ENCODE measurements at regions not wholly inside any gene's neighbourhood (a gene's known extent, or its start where the extent isn't known, plus 50 kb on each side); places are given as distances from the start of the nearest gene placed in this dataset.

DNA sequence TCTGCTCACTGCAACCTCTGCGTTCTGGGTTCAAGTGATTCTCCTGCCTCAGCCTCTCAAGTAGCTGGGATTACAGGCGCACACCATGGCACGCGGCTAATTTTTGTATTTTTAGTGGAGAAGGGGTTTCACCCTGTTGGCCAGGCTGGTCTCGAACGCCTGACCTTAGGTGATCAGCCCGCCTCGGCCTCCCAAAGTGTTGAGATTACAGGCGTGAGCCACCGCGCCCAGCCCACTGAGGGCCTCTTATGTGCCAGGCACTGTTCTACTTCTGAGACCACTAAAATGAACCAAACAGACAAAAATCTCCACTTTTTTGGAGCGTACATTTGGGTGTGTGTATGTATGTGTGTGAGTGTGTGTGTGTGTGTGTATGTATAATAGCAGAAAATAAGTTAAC lies 117.2 kb upstream of the H2AZ1 start:
- H3K27ac ChIP-seq (ENCODE audit: low read length): no peak overlapping the region
- 0 out of 2 replicates have a peak, but pooled peaks cover 2% of the 10 kb centered on the region for H3K27me3 ChIP-seq (ENCODE audit: low read length)

DNA sequence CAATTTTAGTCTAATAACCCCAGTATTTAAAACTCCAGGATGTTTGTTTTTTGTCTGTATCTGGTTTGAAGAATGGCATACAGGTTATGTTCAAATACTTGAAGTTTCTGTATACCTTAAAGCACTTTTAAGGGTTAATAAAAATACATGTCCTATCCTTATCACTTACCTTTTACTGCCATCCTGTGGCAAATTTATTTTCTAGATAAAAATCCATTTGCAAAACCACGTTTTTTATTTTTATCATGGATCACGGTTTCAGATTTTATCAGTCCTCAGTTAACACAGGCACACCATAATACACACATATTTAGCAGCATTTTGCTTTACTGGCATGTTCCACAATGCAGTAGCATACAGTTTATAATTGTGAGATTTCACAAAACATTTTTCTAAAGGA lies 113.3 kb upstream of the H2AZ1 start:
- Histone ChIP-seq H3K9me3 (ENCODE audit: low read length) (no peaks in the 10 kb centered on the region), H4K20me1 (ENCODE audit: insufficient read depth, low read depth, low read length) (no peaks in the 10 kb centered on the region; the same call in 1 of the 2 replicates), H3K4me1 (ENCODE audit: low read length) (peaks cover 16% of the 10 kb centered on the region), H2AFZ (ENCODE audit: low read length) (no peak overlapping the region), H3K36me3 (ENCODE audit: insufficient read depth, low read length) (no peaks in the 10 kb centered on the region), H3K27ac (ENCODE audit: low read length) (no peak overlapping the region), H3K9ac (ENCODE audit: low read length) (no peak overlapping the region), H3K4me2 (ENCODE audit: low read depth, low read length, poor library complexity, severe bottlenecking) (no peak overlapping the region), H3K4me3 (ENCODE audit: low read length) (no peak overlapping the region), H3K9me2 (replicated peaks; ENCODE audit: insufficient read depth, low read length) (no peaks in the 10 kb centered on the region), H3K27me3 (ENCODE audit: low read length) (0 out of 2 replicates have a peak, but pooled peaks cover 2% of the 10 kb centered on the region), H3K79me2 (ENCODE audit: low read length) (no peaks in the 10 kb centered on the region)
- peak; percentile 45 for DNase-seq

More for the DNA sequence above, 117.2 kb upstream of the H2AZ1 start:
- H3K9ac ChIP-seq (ENCODE audit: low read length): no peak overlapping the region
- H3K4me3 ChIP-seq (ENCODE audit: low read length): no peak overlapping the region
- DNase-seq: no peak
- H3K9me3 ChIP-seq (ENCODE audit: low read length): no peaks in the 10 kb centered on the region
- no peaks in the 10 kb centered on the region for H3K79me2 ChIP-seq (ENCODE audit: low read length)
- no peaks in the 10 kb centered on the region for H3K9me2 ChIP-seq (replicated peaks; ENCODE audit: insufficient read depth, low read length)
- H3K4me1 ChIP-seq (ENCODE audit: low read length): no peaks in the 10 kb centered on the region
- no peak overlapping the region for H3K4me2 ChIP-seq (ENCODE audit: low read depth, low read length, poor library complexity, severe bottlenecking)
- H4K20me1 ChIP-seq (ENCODE audit: insufficient read depth, low read depth, low read length): no peaks in the 10 kb centered on the region; the same call in 1 of the 2 replicates
- H2AFZ ChIP-seq (ENCODE audit: low read length): no peak overlapping the region
- H3K36me3 ChIP-seq (ENCODE audit: insufficient read depth, low read length): no peaks in the 10 kb centered on the region

DNA sequence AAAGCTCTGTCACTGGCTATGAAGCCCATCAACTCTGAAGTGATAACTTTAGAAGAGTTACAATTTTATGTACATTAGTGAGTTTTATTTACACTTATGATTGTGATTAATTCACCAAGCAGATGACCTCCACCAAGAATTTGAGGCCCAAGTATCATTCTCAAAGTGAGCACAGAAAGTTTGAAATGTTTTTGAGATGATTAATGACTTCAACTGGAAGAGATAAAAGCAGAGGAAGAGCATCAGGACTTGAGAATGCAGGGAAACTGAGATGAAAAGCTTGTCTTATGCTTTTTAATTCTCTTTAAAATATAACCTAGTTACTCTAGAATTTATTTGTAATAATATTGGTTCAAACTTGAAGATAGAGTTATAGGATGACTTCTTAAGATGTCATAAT lies 112.8 kb upstream of the H2AZ1 start:
- H4K20me1 ChIP-seq (ENCODE audit: insufficient read depth, low read depth, low read length): no peaks in the 10 kb centered on the region; the same call in 1 of the 2 replicates
- H3K27ac ChIP-seq (ENCODE audit: low read length): no peak overlapping the region
- H3K4me3 ChIP-seq (ENCODE audit: low read length): no peak overlapping the region
- DNase-seq: no peak
- no peak overlapping the region for H3K9ac ChIP-seq (ENCODE audit: low read length)
- no peak overlapping the region for H2AFZ ChIP-seq (ENCODE audit: low read length)
- H3K79me2 ChIP-seq (ENCODE audit: low read length): no peaks in the 10 kb centered on the region
- no peaks in the 10 kb centered on the region for H3K9me2 ChIP-seq (replicated peaks; ENCODE audit: insufficient read depth, low read length)
- H3K4me1 ChIP-seq (ENCODE audit: low read length): peaks cover 16% of the 10 kb centered on the region
- H3K9me3 ChIP-seq (ENCODE audit: low read length): no peaks in the 10 kb centered on the region
- H3K36me3 ChIP-seq (ENCODE audit: insufficient read depth, low read length): no peaks in the 10 kb centered on the region
- 0 out of 2 replicates have a peak, but pooled peaks cover 2% of the 10 kb centered on the region for H3K27me3 ChIP-seq (ENCODE audit: low read length)
- H3K4me2 ChIP-seq (ENCODE audit: low read depth, low read length, poor library complexity, severe bottlenecking): no peak overlapping the region

DNA sequence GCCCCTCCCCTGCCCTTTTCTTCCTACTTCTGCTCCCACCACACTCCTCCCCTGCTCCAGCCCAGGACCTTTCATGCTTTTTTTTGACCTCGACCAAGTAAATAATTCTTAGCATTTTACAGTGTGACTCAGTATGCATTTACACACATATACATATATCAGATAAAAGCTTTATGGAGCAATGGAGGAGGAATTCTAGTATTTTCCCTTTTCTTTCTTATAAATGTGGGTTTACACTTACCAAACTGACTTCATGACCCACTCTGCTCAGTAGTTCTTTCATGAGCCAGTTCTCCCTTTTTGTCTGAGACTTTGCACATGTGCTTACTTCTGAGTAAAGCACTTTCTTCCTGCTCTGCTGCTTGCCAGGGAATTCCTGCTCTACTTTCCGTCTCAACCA lies 111.8 kb upstream of the H2AZ1 start:
- no peak overlapping the region for H3K9ac ChIP-seq (ENCODE audit: low read length)
- H4K20me1 ChIP-seq (ENCODE audit: insufficient read depth, low read depth, low read length): no peaks in the 10 kb centered on the region; the same call in 1 of the 2 replicates
- no peaks in the 10 kb centered on the region for H3K36me3 ChIP-seq (ENCODE audit: insufficient read depth, low read length)
- H2AFZ ChIP-seq (ENCODE audit: low read length): no peak overlapping the region
- no peaks in the 10 kb centered on the region for H3K9me2 ChIP-seq (replicated peaks; ENCODE audit: insufficient read depth, low read length)
- 0 out of 2 replicates have a peak, but pooled peaks cover 2% of the 10 kb centered on the region for H3K27me3 ChIP-seq (ENCODE audit: low read length)
- H3K4me1 ChIP-seq (ENCODE audit: low read length): peaks cover 16% of the 10 kb centered on the region
- H3K4me3 ChIP-seq (ENCODE audit: low read length): no peak overlapping the region
- no peak for DNase-seq
- no peaks in the 10 kb centered on the region for H3K79me2 ChIP-seq (ENCODE audit: low read length)
- H3K27ac ChIP-seq (ENCODE audit: low read length): no peak overlapping the region
- H3K9me3 ChIP-seq (ENCODE audit: low read length): no peaks in the 10 kb centered on the region
- no peak overlapping the region for H3K4me2 ChIP-seq (ENCODE audit: low read depth, low read length, poor library complexity, severe bottlenecking)

DNA sequence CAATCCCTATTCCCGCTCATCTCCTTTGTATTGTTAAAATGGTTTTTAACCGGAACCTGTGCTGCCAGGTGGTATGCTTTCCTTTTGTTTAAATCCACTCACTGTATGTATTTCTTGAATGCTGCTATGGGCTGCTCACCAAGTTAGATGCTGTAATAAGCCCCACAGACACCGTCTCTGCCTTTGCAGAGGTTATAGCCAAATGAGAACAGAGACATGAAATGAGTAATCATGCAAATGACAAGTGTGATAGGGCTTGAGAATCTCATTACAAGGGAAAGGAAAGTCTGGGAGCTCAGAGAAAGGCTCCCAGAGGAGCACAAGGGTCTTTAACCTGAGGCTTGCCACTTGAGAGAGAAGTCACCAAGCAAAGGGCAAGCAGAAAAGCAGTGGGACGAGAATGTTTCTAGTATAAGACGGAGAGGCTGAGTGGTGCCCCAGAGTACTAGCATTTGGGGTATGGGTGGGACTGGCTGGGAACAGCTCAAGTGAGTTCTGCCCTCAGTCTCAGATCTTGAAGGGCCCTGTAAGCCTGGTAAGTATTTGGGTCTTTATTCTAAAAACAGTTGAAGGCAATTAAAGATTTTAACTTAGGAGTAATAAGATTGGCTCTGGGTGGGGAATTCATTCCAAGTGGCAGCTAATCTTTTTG lies 110.8 kb upstream of the H2AZ1 start:
- Histone ChIP-seq H2AFZ (ENCODE audit: low read length) (no peak overlapping the region), H3K27me3 (ENCODE audit: low read length) (no peaks in the 10 kb centered on the region), H3K79me2 (ENCODE audit: low read length) (no peaks in the 10 kb centered on the region), H3K9me3 (ENCODE audit: low read length) (no peaks in the 10 kb centered on the region), H3K4me2 (ENCODE audit: low read depth, low read length, poor library complexity, severe bottlenecking) (peak overlapping the region; percentile 9), H3K27ac (ENCODE audit: low read length) (no peak overlapping the region), H3K9me2 (replicated peaks; ENCODE audit: insufficient read depth, low read length) (no peaks in the 10 kb centered on the region), H3K36me3 (ENCODE audit: insufficient read depth, low read length) (no peaks in the 10 kb centered on the region), H3K4me1 (ENCODE audit: low read length) (peaks cover 16% of the 10 kb centered on the region), H3K9ac (ENCODE audit: low read length) (no peak overlapping the region), H3K4me3 (ENCODE audit: low read length) (no peak overlapping the region), H4K20me1 (ENCODE audit: insufficient read depth, low read depth, low read length) (no peaks in the 10 kb centered on the region)
- DNase-seq: peak; percentile 42

DNA sequence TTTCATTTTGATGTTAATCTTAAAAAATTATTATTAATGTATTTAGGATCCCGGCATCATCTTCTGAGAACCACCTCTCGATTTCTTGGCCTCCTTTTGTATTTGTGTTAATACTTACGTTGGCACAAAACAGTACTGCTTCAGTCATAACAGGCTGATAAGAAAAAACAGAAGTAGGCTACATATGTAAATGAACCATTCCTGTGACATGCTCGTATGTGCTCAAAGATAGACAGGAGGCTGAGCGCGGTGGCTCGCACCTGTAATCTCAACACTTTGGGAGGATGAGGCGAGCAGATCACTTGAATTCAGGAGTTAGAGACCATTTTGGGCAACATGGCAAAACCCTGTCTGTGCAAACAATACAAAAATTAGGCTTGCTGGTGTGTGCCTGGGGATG lies 109.4 kb upstream of the H2AZ1 start:
- no peak overlapping the region for H3K9ac ChIP-seq (ENCODE audit: low read length)
- no peaks in the 10 kb centered on the region for H4K20me1 ChIP-seq (ENCODE audit: insufficient read depth, low read depth, low read length)
- H3K36me3 ChIP-seq (ENCODE audit: insufficient read depth, low read length): no peaks in the 10 kb centered on the region
- H3K4me2 ChIP-seq (ENCODE audit: low read depth, low read length, poor library complexity, severe bottlenecking): no peak overlapping the region
- H3K9me2 ChIP-seq (replicated peaks; ENCODE audit: insufficient read depth, low read length): no peaks in the 10 kb centered on the region
- H3K9me3 ChIP-seq (ENCODE audit: low read length): no peaks in the 10 kb centered on the region
- H3K27me3 ChIP-seq (ENCODE audit: low read length): no peaks in the 10 kb centered on the region
- peak; percentile 54 for DNase-seq
- H3K4me1 ChIP-seq (ENCODE audit: low read length): peaks cover 16% of the 10 kb centered on the region
- no peak overlapping the region for H3K27ac ChIP-seq (ENCODE audit: low read length)
- no peak overlapping the region for H2AFZ ChIP-seq (ENCODE audit: low read length)
- no peak overlapping the region for H3K4me3 ChIP-seq (ENCODE audit: low read length)
- no peaks in the 10 kb centered on the region for H3K79me2 ChIP-seq (ENCODE audit: low read length)

DNA sequence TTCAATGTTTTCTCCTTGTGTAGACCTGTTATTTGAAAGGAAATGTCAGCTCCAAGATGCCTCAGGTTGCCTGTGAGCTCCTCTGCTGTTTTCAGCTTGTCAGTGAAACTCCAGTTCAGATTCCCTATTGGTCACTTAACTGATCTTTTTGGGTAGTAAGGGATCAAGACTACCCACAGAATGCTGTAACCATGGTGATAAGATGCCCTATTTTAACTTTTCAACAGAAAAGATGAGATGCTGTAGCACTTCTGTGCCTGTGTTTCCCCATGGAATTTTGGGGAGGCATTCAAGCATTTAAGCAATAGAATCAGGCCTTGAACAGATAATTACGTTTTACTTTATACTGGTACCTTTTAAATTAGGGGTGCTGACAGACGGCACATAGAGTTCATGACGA lies 106.6 kb upstream of the H2AZ1 start:
- H3K4me2 ChIP-seq (ENCODE audit: low read depth, low read length, poor library complexity, severe bottlenecking): no peak overlapping the region
- no peaks in the 10 kb centered on the region for H3K27me3 ChIP-seq (ENCODE audit: low read length)
- H3K9ac ChIP-seq (ENCODE audit: low read length): no peak overlapping the region
- no peak overlapping the region for H3K27ac ChIP-seq (ENCODE audit: low read length)
- no peaks in the 10 kb centered on the region for H3K36me3 ChIP-seq (ENCODE audit: insufficient read depth, low read length)
- no peak overlapping the region for H3K4me3 ChIP-seq (ENCODE audit: low read length)
- H3K79me2 ChIP-seq (ENCODE audit: low read length): no peaks in the 10 kb centered on the region
- no peaks in the 10 kb centered on the region for H3K9me3 ChIP-seq (ENCODE audit: low read length)
- H2AFZ ChIP-seq (ENCODE audit: low read length): no peak overlapping the region
- H3K4me1 ChIP-seq (ENCODE audit: low read length): peaks cover 16% of the 10 kb centered on the region
- DNase-seq: no peak
- H4K20me1 ChIP-seq (ENCODE audit: insufficient read depth, low read depth, low read length): no peaks in the 10 kb centered on the region
- no peaks in the 10 kb centered on the region for H3K9me2 ChIP-seq (replicated peaks; ENCODE audit: insufficient read depth, low read length)

DNA sequence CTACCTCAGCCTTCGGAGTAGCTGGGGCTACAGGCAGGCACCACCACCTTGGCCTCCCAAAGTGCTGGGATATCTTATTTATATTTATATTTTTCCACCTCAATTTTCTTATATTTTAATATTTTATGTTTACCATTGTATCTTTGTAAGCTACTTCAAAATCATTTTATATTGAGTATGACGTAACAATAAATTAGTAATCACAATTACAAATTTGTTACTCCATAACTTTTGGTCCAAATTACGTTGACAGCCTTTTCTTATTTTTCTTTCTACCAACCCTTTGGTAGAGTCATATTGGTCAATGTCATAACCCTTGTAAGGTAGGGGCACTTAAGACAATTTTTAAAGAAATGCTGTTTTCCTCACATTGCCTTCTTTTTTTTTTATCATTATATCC lies 104.0 kb upstream of the H2AZ1 start:
- Histone ChIP-seq H3K27ac (ENCODE audit: low read length) (no peak overlapping the region), H4K20me1 (ENCODE audit: insufficient read depth, low read depth, low read length) (no peaks in the 10 kb centered on the region), H3K9me2 (replicated peaks; ENCODE audit: insufficient read depth, low read length) (no peaks in the 10 kb centered on the region), H3K9me3 (ENCODE audit: low read length) (no peaks in the 10 kb centered on the region), H3K27me3 (ENCODE audit: low read length) (no peaks in the 10 kb centered on the region), H3K79me2 (ENCODE audit: low read length) (no peaks in the 10 kb centered on the region), H3K9ac (ENCODE audit: low read length) (no peak overlapping the region), H3K4me1 (ENCODE audit: low read length) (no peaks in the 10 kb centered on the region; the same call in 1 of the 2 replicates), H3K4me2 (ENCODE audit: low read depth, low read length, poor library complexity, severe bottlenecking) (no peak overlapping the region), H3K36me3 (ENCODE audit: insufficient read depth, low read length) (no peaks in the 10 kb centered on the region), H3K4me3 (ENCODE audit: low read length) (no peak overlapping the region), H2AFZ (ENCODE audit: low read length) (no peak overlapping the region)
- DNase-seq: no peak

Data from Karpas-422 (cell line).